G401 (cell line): ENCODE measurements at regions not wholly inside any gene's neighbourhood (a gene's known extent, or its start where the extent isn't known, plus 50 kb on each side); places are given as distances from the start of the nearest gene placed in this dataset.
A peak's percentile ranks its signal among the peaks of the same experiment; 100 is the strongest.

Source experiments
- DNase-seq: peaks from one replicate; pipeline ENCODE4 v3.0.0-alpha.2; 2015; ENCODE audit warnings: low spot score
- in situ Hi-C: cut with HindIII; loops from 2 replicates; pipeline ENCODE4 v1.10.0; 2016; ENCODE audit warnings: low sequenced_read_pairs, mixed read lengths

- in situ Hi-C loops: no loop called here
- DNase-seq: no peak
Measured at GRCh38 chr2:41735476-41735875, 312.3 kb upstream of the PKDCC start.

GRCh38 chr2:41736105-41736567 lies 311.7 kb upstream of the PKDCC start:
- no peak for DNase-seq
- in situ Hi-C loops: no loop called here

- in situ Hi-C loops: no loop called here
- DNase-seq: no peak
Measured at GRCh38 chr2:41736586-41736985, 311.2 kb upstream of the PKDCC start.

GRCh38 chr2:41737888-41738287 lies 309.9 kb upstream of the PKDCC start:
- in situ Hi-C loops: no loop called here
- no peak for DNase-seq

- DNase-seq: no peak
- in situ Hi-C loops: no loop called here
Measured at GRCh38 chr2:41741951-41742595, 305.7 kb upstream of the PKDCC start.

GRCh38 chr2:41743324-41743723 lies 304.5 kb upstream of the PKDCC start:
- no peak for DNase-seq
- in situ Hi-C loops: no loop called here

- DNase-seq: no peak
- in situ Hi-C loops: no loop called here
Measured at GRCh38 chr2:41750829-41751228, 297.0 kb upstream of the PKDCC start.

- in situ Hi-C loops: no loop called here
- DNase-seq: no peak
Measured at GRCh38 chr2:41759880-41760279, 287.9 kb upstream of the PKDCC start.

GRCh38 chr2:41763141-41763540 lies 284.7 kb upstream of the PKDCC start:
- DNase-seq: no peak
- in situ Hi-C loops: no loop called here

- no peak for DNase-seq
- in situ Hi-C loops: no loop called here
Measured at GRCh38 chr2:41764131-41764530, 283.7 kb upstream of the PKDCC start.

GRCh38 chr2:41764919-41765318 lies 282.9 kb upstream of the PKDCC start:
- in situ Hi-C loops: no loop called here
- no peak for DNase-seq

- DNase-seq: no peak
- in situ Hi-C loops: no loop called here
Measured at GRCh38 chr2:41768310-41768709, 279.5 kb upstream of the PKDCC start.

- no peak for DNase-seq
- in situ Hi-C loops: no loop called here
Measured at GRCh38 chr2:41771710-41772109, 276.1 kb upstream of the PKDCC start.

GRCh38 chr2:41772697-41773096 lies 275.1 kb upstream of the PKDCC start:
- in situ Hi-C loops: no loop called here
- no peak for DNase-seq

GRCh38 chr2:41774011-41774605 lies 273.7 kb upstream of the PKDCC start:
- DNase-seq: no peak
- in situ Hi-C loops: no loop called here

GRCh38 chr2:41775366-41776025 lies 272.3 kb upstream of the PKDCC start:
- in situ Hi-C loops: no loop called here
- DNase-seq: no peak

- no peak for DNase-seq
- in situ Hi-C loops: no loop called here
Measured at GRCh38 chr2:41779888-41780287, 267.9 kb upstream of the PKDCC start.

- in situ Hi-C loops: no loop called here
Measured at GRCh38 chr2:41782306-41783158, 265.3 kb upstream of the PKDCC start.

GRCh38 chr2:41784496-41784895 lies 263.3 kb upstream of the PKDCC start:
- no peak for DNase-seq
- in situ Hi-C loops: no loop called here

More at GRCh38 chr2:41782306-41783158, 265.3 kb upstream of the PKDCC start:
- DNase-seq: peak; percentile 53
